GM19463 (cell line): ENCODE measurements at regions not wholly inside any gene's neighbourhood (a gene's known extent, or its start where the extent isn't known, plus 50 kb on each side); places are given as distances from the start of the nearest gene placed in this dataset.
"Not testable (repeated sequence)": the region's sequence is repeated elsewhere in the genome, so short reads cannot be mapped to it uniquely, and the experiment has no call there.

Source experiments
- ATAC-seq: cut with Tn5 transposase; IDR thresholded peaks from one replicate; pipeline ENCODE4 v1.9.1; 2021; ENCODE audit warnings: mild to moderate bottlenecking, moderate library complexity; ENCODE audit not compliant: unreplicated experiment

DNA sequence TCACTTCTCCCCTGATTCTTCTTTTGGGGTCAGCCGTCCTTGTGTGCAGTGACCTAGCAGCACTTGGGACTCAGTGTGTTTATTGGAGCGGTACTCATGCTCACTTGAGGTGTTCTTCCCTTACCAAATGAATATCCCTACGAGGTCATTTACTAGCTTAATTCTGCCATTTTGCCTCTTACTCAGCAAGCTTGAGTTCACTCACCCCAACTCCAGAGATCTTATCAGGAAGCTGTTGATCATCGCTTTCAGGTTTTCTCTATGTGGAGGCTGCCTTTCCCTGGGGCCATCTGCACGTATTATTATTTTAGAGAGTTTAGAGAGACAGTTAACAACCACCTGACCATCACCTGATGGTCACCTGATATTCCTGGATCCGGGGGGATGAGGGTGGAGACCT lies 1466.0 kb upstream of the GOT2 start:
- no peak for ATAC-seq

- ATAC-seq, result no peak
Measured at GRCh38 chr16:60199150-60199549, 1465.0 kb upstream of the GOT2 start.

DNA sequence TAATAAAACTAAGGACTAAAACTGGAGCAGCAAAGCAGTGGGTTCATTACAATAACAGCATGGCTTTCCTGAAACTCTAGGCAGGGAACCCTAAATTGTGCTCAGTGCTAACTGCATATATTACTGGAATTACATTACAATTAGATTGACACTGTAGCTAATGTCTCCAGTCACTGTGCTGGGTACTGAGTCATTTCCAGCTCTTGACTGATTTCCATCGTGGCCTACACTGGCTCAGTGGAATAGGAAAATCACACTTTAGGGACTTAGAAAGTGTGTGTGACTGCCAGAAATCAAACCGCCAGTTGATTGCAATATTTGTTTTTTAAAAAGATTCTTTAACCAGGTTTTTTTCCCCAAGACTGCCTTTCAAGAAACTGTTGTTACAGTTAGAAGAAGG lies 1447.4 kb upstream of the GOT2 start:
- no peak for ATAC-seq

- ATAC-seq, result no peak
Measured at GRCh38 chr16:60180609-60181008, 1446.5 kb upstream of the GOT2 start.

- no peak for ATAC-seq
Measured at GRCh38 chr16:60170196-60170595, 1436.1 kb upstream of the GOT2 start.

DNA sequence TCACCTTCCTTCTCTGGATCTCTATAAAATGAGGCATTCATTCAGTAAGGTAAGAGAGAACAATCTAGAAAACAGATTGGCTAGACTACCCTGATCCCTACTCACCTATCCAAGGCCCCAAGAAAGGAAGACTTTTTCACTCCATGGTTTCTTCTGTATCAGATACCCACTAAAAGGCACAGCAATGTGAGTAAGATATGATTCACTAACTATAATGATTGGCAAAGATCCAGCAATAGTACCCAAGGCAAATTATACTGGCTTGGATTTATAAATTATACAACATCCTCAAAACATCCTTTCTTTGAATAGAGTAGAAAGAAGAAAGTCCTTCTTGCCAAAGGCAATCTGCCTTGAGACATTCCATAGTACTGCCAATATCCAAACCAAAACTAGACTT lies 1432.0 kb upstream of the GOT2 start:
- no peak for ATAC-seq

GRCh38 chr16:60151987-60152386 lies 1417.9 kb upstream of the GOT2 start:
- no peak for ATAC-seq

GRCh38 chr16:60150907-60151306 lies 1416.8 kb upstream of the GOT2 start:
- ATAC-seq, result no peak

- ATAC-seq, result no peak
Measured at GRCh38 chr16:60143348-60143705, 1409.2 kb upstream of the GOT2 start.

DNA sequence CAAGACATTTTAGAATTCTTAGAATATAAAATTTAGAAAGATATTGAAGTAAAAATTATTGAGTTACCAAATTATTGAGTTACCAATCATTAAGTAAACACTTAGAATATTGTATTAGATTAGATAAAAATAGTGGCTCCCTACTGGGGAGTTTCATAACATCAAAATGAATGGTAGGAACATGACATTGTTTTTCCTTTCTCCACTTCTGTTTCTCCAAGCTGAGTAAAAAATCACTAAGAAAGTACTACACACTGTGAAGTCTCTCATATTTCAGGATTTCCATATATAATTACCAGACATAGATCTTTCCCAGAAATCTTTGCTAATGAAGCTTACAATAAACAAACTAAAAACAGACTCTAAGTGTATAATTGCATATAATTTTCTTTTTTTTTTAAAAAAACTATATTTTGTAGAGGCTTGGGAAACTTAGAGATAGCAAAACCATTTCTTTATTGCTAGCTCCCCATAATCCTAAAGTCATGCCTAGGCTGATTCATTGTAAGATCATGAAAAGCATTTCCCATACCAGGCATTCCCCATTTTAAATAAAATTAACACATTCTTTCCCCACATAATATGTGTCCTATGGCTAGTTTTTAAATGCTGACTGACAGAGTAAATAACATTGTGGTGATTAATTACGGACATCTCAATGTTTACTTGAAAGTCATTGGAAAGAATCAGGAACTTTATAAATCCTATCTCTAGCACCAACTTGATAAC lies 1408.7 kb upstream of the GOT2 start:
- no peak for ATAC-seq

DNA sequence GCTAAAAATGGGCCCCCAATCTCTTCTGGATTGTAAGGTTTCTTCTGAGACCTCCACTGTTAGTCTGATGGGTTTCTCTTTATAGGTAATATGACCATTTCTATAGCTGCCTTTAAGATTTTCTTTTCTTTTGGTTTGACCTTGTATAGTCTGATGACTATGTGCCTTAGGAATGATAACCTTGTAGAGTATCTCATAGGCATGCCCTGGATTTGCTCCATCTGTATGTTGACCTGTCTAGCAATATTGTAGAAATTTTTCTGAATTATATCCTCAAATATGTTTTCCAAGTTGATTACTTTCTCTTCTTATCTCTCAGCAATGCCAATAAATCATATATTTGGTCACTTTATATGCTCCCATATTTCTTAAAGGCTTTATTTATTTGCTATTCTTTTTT lies 1403.8 kb upstream of the GOT2 start:
- no peak for ATAC-seq

GRCh38 chr16:60127196-60127595 lies 1393.1 kb upstream of the GOT2 start:
- no peak for ATAC-seq

- not testable (repeated sequence) for ATAC-seq
Measured at GRCh38 chr16:60126115-60126514, 1392.0 kb upstream of the GOT2 start.

- no peak for ATAC-seq
Measured at GRCh38 chr16:60123392-60124023, 1389.4 kb upstream of the GOT2 start.

- no peak for ATAC-seq
Measured at GRCh38 chr16:60120586-60120985, 1386.5 kb upstream of the GOT2 start.

- ATAC-seq, result no peak
Measured at GRCh38 chr16:60110531-60110930, 1376.4 kb upstream of the GOT2 start.

DNA sequence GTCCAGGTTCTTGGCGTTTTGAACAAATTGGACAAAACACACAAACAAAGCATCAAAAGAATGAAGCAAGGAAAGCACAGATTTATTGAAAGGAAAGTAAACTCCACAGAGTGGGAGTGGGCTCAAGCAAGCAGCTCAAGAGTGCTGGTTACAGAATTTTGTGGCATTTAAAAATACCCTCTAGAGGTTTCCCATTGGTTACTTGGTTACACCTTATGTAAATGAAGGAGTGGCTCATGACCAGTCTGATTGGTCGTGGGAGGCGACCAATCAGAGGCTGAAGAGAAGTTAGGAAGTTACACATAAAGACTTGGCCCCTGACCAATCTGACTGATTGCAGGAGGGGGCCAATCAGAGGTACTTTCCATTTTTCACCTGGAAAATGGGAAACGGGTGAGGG lies 1373.8 kb upstream of the GOT2 start:
- ATAC-seq, result no peak

GRCh38 chr16:60107437-60107836 lies 1373.3 kb upstream of the GOT2 start:
- no peak for ATAC-seq

DNA sequence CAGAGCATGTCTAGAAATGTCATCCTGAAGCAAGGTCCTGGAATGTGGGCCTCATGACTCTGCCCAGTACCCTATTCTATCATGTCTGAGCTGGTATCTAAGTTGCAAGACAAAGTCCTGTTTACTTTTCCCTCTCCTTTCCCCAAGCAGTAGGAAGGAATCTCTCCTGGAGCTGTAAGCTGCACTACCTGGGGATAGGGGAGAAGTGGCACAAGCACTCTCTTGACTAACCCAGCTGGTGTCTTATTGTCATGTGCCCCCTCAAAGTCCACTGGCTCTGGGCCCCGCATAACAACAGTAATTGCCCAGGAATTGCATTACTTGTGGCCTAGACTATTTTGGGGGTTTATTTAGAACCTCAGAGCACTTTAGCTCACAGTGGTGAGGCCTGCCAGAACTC lies 1366.3 kb upstream of the GOT2 start:
- ATAC-seq, result no peak

DNA sequence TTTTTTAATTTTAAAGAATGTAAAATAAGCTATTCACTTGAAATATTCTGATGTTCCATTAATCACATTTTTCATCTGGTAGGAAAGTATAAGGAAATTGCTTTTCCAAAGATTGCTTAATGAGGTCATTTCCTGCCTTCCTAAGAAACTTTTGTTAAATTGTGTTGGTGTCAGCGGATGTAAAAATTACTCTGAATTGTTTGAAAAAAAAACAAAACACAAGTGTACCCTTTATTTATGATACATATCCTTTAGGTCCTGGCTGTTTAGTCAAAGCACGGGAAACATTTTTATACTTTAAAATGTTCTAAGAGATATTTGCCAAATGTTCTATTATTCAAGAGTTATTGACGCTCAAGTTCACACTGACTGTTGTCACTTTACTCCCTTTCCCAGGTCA lies 1357.4 kb upstream of the GOT2 start:
- no peak for ATAC-seq

DNA sequence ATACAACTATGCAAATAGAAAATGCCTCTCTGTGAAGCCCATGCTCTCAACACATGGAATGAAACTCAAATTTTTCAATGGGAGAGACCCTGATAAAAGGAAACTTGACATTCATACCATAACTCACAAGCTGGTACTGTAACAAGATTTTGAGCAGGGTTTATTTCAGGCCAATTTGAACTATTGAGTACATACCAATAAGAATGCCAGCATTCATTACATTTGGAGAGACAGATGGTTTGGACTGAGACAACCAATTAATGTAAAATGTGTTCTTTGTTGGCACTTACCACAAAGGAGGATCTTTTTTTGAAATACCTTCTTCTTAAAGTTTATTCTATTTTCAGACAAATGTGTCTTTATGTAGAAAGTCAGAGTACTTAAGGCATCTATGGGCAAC lies 1357.0 kb upstream of the GOT2 start:
- no peak for ATAC-seq

- no peak for ATAC-seq
Measured at GRCh38 chr16:60087530-60087929, 1353.4 kb upstream of the GOT2 start.

GRCh38 chr16:60078819-60079218 lies 1344.7 kb upstream of the GOT2 start:
- not testable (repeated sequence) for ATAC-seq
